Lower leg skin (tissue), 3 donors: ENCODE measurements at regions not wholly inside any gene's neighbourhood (a gene's known extent, or its start where the extent isn't known, plus 50 kb on each side); places are given as distances from the start of the nearest gene placed in this dataset.
"Not testable (repeated sequence)": the region's sequence is repeated elsewhere in the genome, so short reads cannot be mapped to it uniquely, and the experiment has no call there.

Source experiments
- POLR2A ChIP-seq, 2 donors: fragments of 450-650 bp; IDR thresholded peaks; one replicate each; pipeline ENCODE4 v1.6.1; 2016 to 2017; ENCODE audit warnings: antibody characterized with exemption in 2 of 2, mild to moderate bottlenecking in 1 of 2, moderate library complexity in 1 of 2
- TF ChIP-seq, protein P1 (sequence below), 3 donors: fragments of 450-650 bp; IDR thresholded peaks; one replicate each; pipeline ENCODE4 v1.5.1; 2016; ENCODE audit warnings: antibody characterized with exemption in 3 of 3, mild to moderate bottlenecking in 3 of 3, moderate library complexity in 2 of 3

GRCh38 chr11:89658767-89659166 lies 51.3 kb upstream of the TRIM77 start:
- TF ChIP-seq, protein P1, sequence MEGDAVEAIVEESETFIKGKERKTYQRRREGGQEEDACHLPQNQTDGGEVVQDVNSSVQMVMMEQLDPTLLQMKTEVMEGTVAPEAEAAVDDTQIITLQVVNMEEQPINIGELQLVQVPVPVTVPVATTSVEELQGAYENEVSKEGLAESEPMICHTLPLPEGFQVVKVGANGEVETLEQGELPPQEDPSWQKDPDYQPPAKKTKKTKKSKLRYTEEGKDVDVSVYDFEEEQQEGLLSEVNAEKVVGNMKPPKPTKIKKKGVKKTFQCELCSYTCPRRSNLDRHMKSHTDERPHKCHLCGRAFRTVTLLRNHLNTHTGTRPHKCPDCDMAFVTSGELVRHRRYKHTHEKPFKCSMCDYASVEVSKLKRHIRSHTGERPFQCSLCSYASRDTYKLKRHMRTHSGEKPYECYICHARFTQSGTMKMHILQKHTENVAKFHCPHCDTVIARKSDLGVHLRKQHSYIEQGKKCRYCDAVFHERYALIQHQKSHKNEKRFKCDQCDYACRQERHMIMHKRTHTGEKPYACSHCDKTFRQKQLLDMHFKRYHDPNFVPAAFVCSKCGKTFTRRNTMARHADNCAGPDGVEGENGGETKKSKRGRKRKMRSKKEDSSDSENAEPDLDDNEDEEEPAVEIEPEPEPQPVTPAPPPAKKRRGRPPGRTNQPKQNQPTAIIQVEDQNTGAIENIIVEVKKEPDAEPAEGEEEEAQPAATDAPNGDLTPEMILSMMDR (IDR thresholded peaks at IDR 0.05), result not testable (repeated sequence)
- TF ChIP-seq POLR2A (IDR thresholded peaks at IDR 0.05), result not testable (repeated sequence)
